Non-pigmented ciliary epithelial cell (primary cell): ENCODE measurements at regions not wholly inside any gene's neighbourhood (a gene's known extent, or its start where the extent isn't known, plus 50 kb on each side); places are given as distances from the start of the nearest gene placed in this dataset.
A peak's percentile ranks its signal among the peaks of the same experiment; 100 is the strongest.

Source experiments
- DNase-seq: peaks from one replicate; pipeline ENCODE4 v3.0.0-alpha.2; 2010; ENCODE audit warnings: low read depth

GRCh38 chr3:78153973-78154372, 1114.1 kb downstream of the ROBO2 start:
- no peak for DNase-seq

- no peak for DNase-seq
Observed at GRCh38 chr3:78154521-78155186, 1114.8 kb downstream of the ROBO2 start.

- DNase-seq, result no peak
Observed at GRCh38 chr3:78161736-78162135, 1121.8 kb downstream of the ROBO2 start.

GRCh38 chr3:78163379-78163778, 1123.5 kb downstream of the ROBO2 start:
- no peak for DNase-seq

- no peak for DNase-seq
Observed at GRCh38 chr3:78165876-78166275, 1126.0 kb downstream of the ROBO2 start.

DNA sequence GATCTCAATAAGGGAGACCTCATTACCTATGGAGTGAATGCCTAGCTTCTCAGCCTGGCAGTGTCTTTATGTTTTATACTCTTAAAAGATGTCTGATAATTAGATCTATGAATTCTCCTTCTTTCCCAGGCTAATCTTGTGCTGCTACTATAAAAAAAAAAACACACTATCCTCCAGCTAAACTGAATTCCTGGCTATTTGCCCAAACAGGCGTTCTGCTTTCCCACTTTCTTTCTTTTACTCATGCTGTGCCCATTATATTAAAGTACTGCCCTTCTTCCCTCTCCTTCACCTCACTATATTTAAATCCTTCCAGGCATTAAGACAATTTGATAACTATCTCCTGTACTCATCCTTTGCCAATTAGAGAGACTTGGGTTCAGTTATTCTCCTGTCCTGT, 1134.9 kb downstream of the ROBO2 start:
- no peak for DNase-seq

DNA sequence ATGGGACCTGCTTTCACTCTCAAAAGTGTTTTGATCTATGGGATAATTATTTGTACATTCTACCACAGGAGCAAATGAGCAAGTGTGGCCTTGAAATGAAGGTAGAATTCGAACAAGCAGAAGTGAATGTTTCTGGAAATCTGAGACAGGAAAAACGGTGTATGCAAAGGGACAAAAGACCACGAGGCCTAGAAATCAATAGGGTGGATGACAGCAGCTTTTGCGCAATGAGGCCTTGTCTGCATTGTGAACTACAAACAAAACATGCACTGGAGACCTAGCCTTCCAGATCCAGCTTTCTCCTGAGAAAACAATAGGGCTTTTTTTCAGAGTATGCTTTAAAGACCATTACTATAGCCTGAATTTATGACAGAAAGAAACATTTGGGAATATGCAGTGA, 1137.0 kb downstream of the ROBO2 start:
- no peak for DNase-seq

GRCh38 chr3:78177780-78178179, 1137.9 kb downstream of the ROBO2 start:
- no peak for DNase-seq

DNA sequence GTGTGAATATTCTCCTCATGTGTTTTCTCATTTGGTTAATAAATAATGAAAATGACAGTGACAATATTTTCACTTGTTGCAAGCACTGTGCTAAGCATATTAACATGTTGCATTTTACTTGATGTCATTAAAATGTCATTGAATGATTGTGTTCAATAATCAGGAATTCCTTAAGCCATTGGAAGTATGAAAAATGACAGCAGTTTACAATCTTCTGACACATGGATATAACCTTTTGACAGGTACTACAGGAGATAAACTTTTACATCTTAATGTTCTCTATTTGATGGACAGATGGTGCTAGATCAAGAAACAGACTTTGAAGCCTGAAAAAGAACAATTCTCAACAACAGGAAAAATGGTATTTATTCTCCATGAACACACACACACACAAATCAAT, 1138.3 kb downstream of the ROBO2 start:
- DNase-seq, result no peak

- no peak for DNase-seq
Observed at GRCh38 chr3:78178740-78179363, 1139.0 kb downstream of the ROBO2 start.

DNA sequence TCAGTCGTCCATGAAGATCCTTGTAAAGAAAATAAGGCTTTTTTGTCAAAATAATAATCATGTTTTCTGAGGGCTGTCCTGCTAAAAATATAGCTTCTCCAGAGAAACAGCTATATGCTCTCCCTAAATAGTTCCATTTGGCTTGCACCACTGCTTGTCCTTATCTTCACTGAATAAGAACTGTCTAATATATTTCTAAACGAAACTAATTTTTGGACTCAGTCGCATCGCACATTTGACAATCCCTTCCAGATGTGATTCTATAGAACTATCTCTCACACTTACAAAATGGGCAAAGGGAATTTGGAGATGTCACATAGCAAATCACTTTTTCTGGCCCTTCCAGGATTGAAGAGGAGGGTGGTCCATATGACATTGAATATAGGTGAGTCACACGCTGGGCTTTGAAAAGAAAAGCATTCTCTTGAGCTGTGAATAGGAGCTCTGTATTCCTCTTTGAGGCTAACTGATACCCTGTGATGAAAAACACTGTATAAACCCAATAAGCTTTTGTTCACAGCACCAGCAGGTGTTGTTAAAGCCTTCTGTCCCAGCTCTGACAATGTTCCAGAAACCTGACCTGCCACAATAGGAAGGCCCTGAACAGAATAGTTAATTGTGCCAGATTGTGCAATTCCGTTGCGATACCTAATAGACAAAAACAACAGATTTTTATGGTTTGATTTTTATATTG, 1144.2 kb downstream of the ROBO2 start:
- DNase-seq, result no peak

DNA sequence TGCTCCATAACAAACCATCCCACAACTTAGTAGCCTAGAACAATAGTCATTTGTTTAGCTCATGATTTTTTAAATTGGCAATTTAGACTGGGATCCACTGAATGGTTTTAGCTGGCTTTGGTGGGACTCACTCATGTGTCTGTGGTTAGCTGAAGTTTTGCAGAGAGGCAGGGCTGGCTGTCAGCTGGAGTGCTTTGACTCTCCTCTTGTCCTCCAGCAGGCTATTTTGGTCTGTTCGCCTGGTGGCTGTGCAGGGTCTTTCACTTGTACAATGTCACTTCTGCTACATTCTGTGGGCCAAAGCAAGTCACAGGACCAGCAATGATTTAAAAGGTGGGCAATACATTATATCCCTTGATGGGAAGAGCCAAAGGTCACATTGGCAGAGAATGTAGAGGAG, 1146.5 kb downstream of the ROBO2 start:
- no peak for DNase-seq

- DNase-seq, result no peak
Observed at GRCh38 chr3:78201091-78201490, 1161.2 kb downstream of the ROBO2 start.

- peak; percentile 63 for DNase-seq
Observed at GRCh38 chr3:78204977-78205376, 1165.1 kb downstream of the ROBO2 start.

GRCh38 chr3:78221300-78221699, 1181.4 kb downstream of the ROBO2 start:
- no peak for DNase-seq

DNA sequence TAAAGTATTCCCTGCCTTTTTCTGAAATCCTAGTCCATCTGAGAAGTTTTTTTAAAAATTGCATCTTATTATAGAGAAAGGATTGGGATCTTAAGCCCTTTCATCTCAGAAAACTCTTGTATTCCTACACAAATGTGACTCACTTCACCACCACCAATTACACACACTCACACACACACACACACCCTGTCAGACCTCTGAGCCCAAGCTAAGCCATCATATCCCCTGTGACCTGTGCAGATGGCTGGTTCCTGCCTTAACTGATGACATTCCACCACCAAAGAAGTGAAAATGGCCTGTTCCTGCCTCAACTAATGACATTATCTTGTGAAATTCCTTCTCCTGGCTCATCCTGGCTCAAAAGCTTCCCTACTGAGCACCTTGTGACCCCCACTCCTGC, 1181.9 kb downstream of the ROBO2 start:
- no peak for DNase-seq

- DNase-seq, result no peak
Observed at GRCh38 chr3:78235841-78236240, 1195.9 kb downstream of the ROBO2 start.

DNA sequence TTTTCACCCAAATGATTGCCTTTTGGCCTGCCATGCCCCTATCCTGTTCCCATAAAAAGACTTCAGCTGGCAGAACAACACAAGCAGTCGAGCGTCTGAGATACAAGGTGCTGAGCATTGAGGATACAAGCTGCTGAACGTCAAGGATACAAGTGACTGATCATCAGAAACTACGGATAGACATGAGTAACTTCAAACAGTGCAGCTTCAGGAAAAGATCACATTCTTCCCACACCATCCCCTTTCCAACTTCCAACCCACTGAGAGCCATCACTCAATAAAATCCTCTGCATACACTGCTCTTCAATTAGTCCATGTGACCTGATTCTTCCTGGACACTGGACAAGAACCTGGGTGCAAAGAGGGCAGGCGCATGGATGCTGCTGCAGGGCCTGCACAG, 1198.9 kb downstream of the ROBO2 start:
- no peak for DNase-seq

- DNase-seq, result no peak
Observed at GRCh38 chr3:78242724-78243123, 1202.8 kb downstream of the ROBO2 start.

DNA sequence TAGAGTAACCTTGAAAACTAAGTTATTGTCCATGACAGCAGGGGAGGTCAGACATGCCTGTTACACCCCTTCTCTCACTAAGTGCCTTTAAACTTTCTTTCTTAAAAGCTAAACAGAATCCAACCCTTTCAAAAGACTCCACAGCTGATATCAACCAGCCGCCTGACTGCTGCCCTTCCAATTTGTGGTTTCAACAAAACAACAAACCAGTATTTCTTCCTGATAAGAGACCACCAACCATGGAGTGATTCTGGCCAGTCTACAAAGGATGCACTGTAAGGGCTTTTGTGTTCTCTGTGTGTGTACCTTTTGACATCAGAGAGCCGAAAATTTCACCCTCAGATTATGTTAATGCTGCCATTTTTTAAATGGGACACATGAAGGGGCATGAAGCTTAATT, 1204.2 kb downstream of the ROBO2 start:
- DNase-seq, result no peak

GRCh38 chr3:78249294-78249693, 1209.4 kb downstream of the ROBO2 start:
- no peak for DNase-seq

GRCh38 chr3:78253860-78254259, 1214.0 kb downstream of the ROBO2 start:
- DNase-seq, result no peak

DNA sequence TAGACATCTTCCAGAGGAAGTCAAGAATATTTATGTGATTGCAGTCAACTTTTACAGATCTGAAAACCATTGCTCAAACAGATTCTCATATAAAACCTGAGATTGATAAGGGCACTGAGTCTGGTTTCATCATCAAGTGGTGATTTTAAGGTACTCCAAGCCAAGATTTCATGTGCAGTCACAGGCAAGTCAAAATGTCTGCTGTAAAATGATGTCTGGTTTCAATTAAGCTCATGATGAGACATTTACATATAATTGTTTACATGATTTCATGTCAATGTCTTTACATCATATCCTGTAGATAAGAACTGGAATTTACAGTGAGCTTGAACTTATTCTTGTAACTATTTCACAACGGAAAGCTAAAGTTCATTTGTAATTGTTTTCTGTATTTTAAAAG, 1215.5 kb downstream of the ROBO2 start:
- peak; percentile 63 for DNase-seq

DNA sequence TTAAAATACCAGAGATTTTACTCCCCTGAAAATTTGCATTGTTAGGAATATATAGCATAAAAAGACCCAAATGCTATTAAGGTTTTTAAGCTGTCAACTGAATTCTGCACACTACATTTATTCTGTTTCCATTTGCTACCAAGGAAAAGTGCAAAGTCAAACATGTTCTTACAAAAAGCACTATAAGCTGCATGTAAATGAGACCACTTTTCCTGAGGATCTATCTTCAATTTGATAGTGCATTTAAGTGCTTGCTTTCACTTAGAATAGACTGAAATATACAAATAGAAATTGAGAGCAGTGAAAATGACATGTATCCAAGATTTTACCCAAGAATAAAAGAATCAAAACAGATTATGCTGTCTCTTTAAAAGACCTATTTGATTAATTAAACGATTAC, 1216.2 kb downstream of the ROBO2 start:
- DNase-seq, result no peak
